ENCODE measurements at regions not wholly inside any gene's neighbourhood (a gene's known extent, or its start where the extent isn't known, plus 50 kb on each side); places are given as distances from the start of the nearest gene placed in this dataset.

DNA sequence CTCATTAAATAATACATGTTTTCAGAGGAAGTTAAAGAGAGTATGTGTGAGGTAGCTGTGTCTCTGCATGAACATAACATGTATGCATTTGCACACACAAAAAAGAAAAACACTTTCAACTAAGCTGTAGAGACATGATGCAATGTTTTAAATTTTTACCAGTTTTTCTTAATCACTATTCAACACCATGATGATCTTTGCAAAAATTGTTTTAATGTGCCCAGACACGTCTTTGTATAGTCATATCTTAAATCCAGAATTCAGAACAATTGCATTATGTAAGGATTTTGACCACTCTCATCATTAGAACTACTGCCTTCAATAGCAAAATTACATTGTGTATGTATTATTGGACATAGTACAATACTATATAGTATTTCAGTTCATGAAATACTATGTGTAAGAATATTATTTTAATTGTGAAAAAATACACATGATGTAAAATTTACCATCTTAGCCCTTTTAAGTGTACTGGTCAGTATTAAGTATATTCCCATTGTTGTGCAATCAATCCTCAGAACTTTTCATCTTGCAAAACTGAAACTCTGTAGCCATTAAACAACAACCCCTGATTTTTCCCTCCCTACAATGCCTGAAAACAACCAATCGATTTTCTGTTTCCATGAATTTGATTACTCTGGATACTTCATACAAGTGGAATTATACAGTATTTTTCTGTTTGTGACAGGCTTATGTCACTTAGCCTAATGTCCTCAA lies 104.5 kb upstream of the ACVR2A start:
- TF ChIP-seq, protein P1, sequence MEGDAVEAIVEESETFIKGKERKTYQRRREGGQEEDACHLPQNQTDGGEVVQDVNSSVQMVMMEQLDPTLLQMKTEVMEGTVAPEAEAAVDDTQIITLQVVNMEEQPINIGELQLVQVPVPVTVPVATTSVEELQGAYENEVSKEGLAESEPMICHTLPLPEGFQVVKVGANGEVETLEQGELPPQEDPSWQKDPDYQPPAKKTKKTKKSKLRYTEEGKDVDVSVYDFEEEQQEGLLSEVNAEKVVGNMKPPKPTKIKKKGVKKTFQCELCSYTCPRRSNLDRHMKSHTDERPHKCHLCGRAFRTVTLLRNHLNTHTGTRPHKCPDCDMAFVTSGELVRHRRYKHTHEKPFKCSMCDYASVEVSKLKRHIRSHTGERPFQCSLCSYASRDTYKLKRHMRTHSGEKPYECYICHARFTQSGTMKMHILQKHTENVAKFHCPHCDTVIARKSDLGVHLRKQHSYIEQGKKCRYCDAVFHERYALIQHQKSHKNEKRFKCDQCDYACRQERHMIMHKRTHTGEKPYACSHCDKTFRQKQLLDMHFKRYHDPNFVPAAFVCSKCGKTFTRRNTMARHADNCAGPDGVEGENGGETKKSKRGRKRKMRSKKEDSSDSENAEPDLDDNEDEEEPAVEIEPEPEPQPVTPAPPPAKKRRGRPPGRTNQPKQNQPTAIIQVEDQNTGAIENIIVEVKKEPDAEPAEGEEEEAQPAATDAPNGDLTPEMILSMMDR (IDR thresholded peaks at IDR 0.05): no peak
- TF ChIP-seq POLR2A (IDR thresholded peaks at IDR 0.05): no peak

Data from uterus (tissue), 2 donors.